GM19438 (cell line): ENCODE measurements at regions not wholly inside any gene's neighbourhood (a gene's known extent, or its start where the extent isn't known, plus 50 kb on each side); places are given as distances from the start of the nearest gene placed in this dataset.
"Not testable (repeated sequence)": the region's sequence is repeated elsewhere in the genome, so short reads cannot be mapped to it uniquely, and the experiment has no call there.

Experiments
- ATAC-seq: cut with Tn5 transposase; IDR thresholded peaks from one replicate; pipeline ENCODE4 v1.9.1; 2021; ENCODE audit warnings: low read depth; ENCODE audit not compliant: unreplicated experiment

GRCh38 chr18:67805261-67805660 is 288.7 kb upstream of the DSEL start:
- no peak for ATAC-seq

GRCh38 chr18:67794521-67794920 is 278.0 kb upstream of the DSEL start:
- no peak for ATAC-seq

- ATAC-seq = no peak
Observed at GRCh38 chr18:67790527-67790926, 274.0 kb upstream of the DSEL start.

- ATAC-seq = no peak
Observed at GRCh38 chr18:67789165-67789545, 272.6 kb upstream of the DSEL start.

- ATAC-seq = no peak
Observed at GRCh38 chr18:67788310-67789164, 272.0 kb upstream of the DSEL start.

- ATAC-seq = no peak
Observed at GRCh38 chr18:67783196-67783946, 266.9 kb upstream of the DSEL start.

- no peak for ATAC-seq
Observed at GRCh38 chr18:67778016-67778415, 261.5 kb upstream of the DSEL start.

- no peak for ATAC-seq
Observed at GRCh38 chr18:67776929-67777328, 260.4 kb upstream of the DSEL start.

- no peak for ATAC-seq
Observed at GRCh38 chr18:67771271-67771670, 254.8 kb upstream of the DSEL start.

- ATAC-seq = no peak
Observed at GRCh38 chr18:67770520-67770919, 254.0 kb upstream of the DSEL start.

- no peak for ATAC-seq
Observed at GRCh38 chr18:67766930-67767329, 250.4 kb upstream of the DSEL start.

GRCh38 chr18:67752211-67752610 is 235.7 kb upstream of the DSEL start:
- not testable (repeated sequence) for ATAC-seq

GRCh38 chr18:67742954-67743353 is 226.4 kb upstream of the DSEL start:
- no peak for ATAC-seq

GRCh38 chr18:67742525-67742924 is 226.0 kb upstream of the DSEL start:
- ATAC-seq = no peak

- no peak for ATAC-seq
Observed at GRCh38 chr18:67735506-67735905, 219.0 kb upstream of the DSEL start.

GRCh38 chr18:67733088-67733487 is 216.6 kb upstream of the DSEL start:
- ATAC-seq = no peak

GRCh38 chr18:67731851-67732250 is 215.3 kb upstream of the DSEL start:
- ATAC-seq = no peak

GRCh38 chr18:67730886-67731285 is 214.4 kb upstream of the DSEL start:
- ATAC-seq = no peak

- ATAC-seq = no peak
Observed at GRCh38 chr18:67728364-67728763, 211.8 kb upstream of the DSEL start.

- no peak for ATAC-seq
Observed at GRCh38 chr18:67726882-67727281, 210.4 kb upstream of the DSEL start.

- no peak for ATAC-seq
Observed at GRCh38 chr18:67717800-67718199, 201.3 kb upstream of the DSEL start.

GRCh38 chr18:67715567-67715966 is 199.0 kb upstream of the DSEL start:
- no peak for ATAC-seq
